ENCODE measurements at regions not wholly inside any gene's neighbourhood (a gene's known extent, or its start where the extent isn't known, plus 50 kb on each side); places are given as distances from the start of the nearest gene placed in this dataset.

DNA sequence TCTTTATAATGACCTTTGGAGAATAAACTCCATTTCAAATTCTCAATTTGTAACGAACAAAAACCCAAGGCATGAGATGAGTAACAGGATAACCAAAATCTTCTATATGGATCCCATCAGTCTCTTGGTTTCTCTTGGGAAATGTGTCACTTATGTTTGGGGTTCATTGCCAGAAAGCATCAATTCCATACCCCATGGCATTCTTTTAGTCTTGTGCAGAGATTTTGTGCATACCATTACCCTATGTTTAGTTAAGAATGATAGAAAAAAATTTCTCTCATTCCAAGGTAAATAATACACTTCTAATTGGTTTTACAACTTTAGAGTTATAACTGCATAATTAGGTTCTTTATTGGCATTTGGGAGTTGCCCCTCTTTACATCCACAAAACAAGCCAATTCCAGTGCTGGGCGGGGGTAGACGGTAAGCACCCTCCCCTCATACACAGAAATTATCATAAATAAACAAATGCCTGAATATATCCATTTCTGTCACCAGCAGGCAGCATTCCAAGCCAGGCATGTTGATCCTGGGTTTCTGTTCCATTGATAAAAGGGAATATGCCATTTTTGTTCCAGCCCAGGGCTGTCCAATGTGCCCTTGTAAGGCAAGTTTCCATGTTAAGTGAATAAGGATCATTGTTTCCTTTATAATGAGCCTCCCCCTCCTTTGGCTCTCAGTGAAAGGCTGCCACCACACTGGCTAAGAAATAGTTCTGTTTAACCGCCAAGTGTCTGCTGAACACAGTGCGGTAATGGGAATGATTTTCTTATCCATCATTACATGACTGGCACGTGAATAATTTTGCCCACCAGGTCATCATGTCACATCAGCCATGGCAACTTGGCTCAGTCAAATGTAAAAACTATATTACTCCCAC is 680.1 kb upstream of the ZEB2 start:
- DNase-seq (ENCODE audit: low read depth in 4 of 4, low spot score in 3 of 4) = no peak

- DNase-seq (ENCODE audit: low read depth in 4 of 4, low spot score in 3 of 4) = peak in 2 of 4 donors; percentile 39 to 40
These were observed 679.1 kb upstream of the ZEB2 start for GRCh38 chr2:145199042-145199441.

DNA sequence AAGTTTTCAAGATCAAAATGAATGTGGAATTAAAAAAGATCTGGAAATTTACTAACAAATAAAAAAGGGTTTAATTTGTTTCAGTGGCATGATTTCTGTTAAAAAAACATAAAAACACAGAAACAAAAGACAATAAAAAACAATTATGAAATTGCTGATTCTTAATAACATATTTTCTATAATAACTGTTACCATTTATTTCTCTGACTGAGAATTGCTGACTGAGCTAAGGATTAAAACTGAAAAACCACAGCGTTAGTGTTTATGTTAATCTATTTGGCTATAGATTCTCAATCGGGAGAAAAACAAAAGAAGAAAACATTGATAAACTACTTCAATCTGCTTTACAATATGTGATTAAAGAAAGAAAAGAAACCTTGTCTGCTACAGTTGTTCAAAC is 678.6 kb upstream of the ZEB2 start:
- DNase-seq (ENCODE audit: low read depth in 4 of 4, low spot score in 3 of 4) = no peak

DNA sequence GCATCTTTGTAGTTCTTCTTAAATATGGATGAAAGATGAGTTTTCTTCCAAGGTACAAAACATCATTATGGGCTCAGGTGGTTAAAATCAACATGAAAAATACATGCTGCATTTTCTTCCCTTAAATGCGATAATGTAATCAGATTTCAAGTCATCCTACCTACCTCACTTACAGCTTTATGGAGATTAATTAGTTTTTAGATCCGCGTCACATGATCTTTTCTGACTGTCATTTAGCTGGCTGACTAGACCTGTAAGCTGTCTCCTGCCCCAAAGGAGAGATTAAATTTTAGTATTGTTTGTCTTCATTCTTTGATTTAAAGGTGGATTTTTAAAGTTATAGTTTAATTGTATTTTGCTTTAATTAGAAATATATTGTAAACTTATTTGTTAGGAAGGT is 678.0 kb upstream of the ZEB2 start:
- no peak for DNase-seq (ENCODE audit: low read depth in 4 of 4, low spot score in 3 of 4)

DNA sequence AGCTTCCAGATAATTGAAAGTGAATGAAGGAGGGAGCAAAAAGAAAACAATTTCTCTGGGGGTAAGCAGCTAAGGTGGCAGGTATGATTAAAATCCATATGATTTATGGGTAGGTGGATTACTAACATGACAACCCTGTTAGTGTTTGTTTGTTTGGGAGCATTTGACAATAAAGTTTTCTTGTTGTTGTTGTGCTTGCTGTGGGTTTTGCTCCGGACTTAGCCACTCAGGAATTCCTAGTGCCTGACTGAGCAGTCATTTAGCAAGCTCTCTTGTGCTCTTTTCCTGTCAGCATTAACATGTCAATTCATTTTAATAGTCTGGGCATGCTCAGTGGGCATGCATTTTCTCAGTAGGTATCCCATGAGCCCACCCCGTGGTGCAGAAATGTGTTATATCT is 674.8 kb upstream of the ZEB2 start:
- DNase-seq (ENCODE audit: low read depth in 4 of 4, low spot score in 3 of 4) = peak in 1 of 4 donors; percentile 12

DNA sequence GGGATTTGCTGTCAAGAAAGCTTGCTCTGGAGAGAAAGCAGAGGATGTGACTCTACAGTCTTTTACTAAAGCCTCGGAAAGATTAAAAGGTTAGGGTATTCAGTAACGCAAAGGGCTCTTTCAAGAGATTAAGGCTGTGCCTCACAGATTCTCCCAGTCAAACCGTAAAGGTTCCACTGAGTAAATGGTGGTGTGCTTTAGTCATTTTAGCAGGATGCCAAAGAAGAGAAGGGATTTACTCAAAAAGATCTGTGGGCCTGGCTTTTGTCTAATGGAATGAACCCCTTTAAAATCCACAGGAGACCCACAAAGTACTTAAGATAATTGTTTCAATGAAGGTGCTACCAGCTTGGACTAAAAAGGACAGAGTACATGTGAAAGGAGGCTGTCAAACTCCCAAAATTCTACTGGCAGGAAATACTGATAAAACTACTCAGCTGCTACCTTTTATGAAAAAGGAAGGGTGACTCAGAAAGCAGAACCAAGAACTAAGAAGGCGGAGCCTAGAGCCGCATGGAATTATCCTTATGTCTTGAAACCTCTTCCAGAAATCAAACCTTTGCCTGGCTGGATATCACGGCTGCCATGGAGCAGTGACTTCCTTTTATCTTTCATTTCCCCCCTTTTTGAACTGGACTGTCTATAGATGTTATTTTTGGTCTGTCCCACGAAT is 670.2 kb upstream of the ZEB2 start:
- no peak for DNase-seq (ENCODE audit: low read depth in 4 of 4, low spot score in 3 of 4)

DNA sequence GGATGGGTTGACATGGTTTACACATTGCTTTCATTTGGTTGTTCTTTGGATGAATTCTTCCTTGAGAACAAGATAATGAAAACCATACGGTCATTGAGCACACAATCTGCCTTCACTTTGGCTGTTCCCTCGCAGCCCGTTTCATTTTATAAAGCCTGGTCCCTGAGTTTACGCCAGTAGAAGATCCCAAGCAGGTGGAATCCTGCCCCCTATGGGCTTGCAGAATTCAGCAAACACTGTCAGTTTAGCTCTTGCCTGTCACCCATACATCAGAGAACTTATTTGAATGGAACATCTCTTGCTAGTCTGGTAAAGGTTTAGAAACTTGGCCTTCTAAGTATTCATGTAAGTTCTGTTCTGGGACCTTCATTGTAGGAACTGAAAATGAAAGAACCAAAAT is 666.4 kb upstream of the ZEB2 start:
- DNase-seq (ENCODE audit: low read depth in 4 of 4, low spot score in 3 of 4) = no peak

GRCh38 chr2:145185696-145186095 is 665.8 kb upstream of the ZEB2 start:
- DNase-seq (ENCODE audit: low read depth in 4 of 4, low spot score in 3 of 4) = no peak

- DNase-seq (ENCODE audit: low read depth in 4 of 4, low spot score in 3 of 4) = no peak
These were observed 665.1 kb upstream of the ZEB2 start for GRCh38 chr2:145184741-145185651.

GRCh38 chr2:145169285-145169684 is 649.4 kb upstream of the ZEB2 start:
- no peak for DNase-seq (ENCODE audit: low read depth in 4 of 4, low spot score in 3 of 4)

- DNase-seq (ENCODE audit: low read depth in 4 of 4, low spot score in 3 of 4) = no peak
These were observed 648.2 kb upstream of the ZEB2 start for GRCh38 chr2:145168091-145168490.

GRCh38 chr2:145166731-145167302 is 646.9 kb upstream of the ZEB2 start:
- DNase-seq (ENCODE audit: low read depth in 4 of 4, low spot score in 3 of 4) = no peak

DNA sequence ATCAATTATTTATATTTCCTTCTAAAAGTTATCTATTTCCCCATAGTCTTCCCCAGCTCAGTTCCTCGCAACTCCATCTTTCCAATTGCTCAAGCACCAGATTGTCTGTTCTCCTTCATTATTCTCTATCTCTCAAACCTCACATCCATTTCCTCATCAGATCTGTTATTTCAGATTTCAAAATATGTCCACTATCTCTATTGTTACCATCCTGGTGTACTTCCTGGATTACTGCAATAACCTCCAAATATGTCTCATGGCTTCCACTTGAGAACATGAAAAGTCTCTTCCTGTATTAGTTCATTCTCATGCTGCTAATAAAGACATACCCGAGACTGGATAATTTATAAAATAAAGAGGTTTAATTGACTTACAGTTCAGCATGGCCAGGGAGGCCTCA is 641.7 kb upstream of the ZEB2 start:
- DNase-seq (ENCODE audit: low read depth in 4 of 4, low spot score in 3 of 4) = no peak

GRCh38 chr2:145160855-145161254 is 640.9 kb upstream of the ZEB2 start:
- DNase-seq (ENCODE audit: low read depth in 4 of 4, low spot score in 3 of 4) = no peak

DNA sequence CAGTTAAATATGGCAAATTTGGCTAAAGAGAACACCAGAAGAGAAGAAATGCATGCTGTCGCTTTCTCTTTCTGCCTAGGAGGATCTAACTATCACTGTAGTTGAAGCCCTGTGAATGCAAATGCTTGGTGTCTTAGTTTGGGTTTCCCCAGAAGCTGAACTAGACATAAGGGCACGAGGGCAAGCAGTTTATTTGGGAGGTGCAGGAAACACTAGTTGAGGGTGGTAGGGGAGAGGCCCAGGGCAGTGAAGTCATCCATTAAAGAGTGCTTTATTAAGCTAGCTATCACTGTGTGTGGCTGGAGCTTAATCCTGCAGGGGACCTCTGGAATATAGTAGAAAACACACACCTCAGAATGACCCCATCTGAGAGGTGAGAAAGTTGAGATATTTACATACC is 639.8 kb upstream of the ZEB2 start:
- no peak for DNase-seq (ENCODE audit: low read depth in 4 of 4, low spot score in 3 of 4)

- peak; percentile 36 to 56 (median 50) for DNase-seq (ENCODE audit: low read depth in 4 of 4, low spot score in 3 of 4)
These were observed 638.0 kb upstream of the ZEB2 start for GRCh38 chr2:145157741-145158591.

DNA sequence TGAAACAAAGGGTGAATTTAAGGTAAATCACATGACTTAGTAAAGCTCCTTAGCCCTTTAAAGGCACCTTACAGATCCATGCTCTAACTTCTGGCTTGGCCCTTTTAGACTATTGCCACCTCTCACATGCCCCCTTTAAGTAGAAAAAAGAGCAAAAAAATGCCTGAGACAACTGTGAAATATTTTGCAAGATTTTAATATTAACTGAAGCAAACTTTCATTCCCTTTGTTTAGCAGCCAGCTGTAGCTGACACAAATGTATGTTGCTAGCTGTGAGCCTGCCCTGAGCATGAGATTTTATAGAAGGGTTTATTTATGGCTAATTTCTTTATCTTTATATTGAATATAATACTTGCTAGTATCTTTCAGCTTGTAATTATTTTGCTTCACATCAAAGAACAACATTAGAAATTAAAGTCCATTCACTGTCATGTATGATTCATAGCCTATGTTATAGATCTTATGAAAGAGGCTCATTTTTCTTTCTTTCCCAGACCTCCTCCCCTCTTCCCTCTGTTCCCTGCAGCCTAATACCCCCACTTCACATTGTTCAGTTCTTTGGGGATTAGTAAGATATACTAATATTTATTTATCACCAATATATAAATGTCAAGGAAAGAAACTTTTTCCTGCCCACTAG is 637.2 kb upstream of the ZEB2 start:
- DNase-seq (ENCODE audit: low read depth in 4 of 4, low spot score in 3 of 4) = peak; percentile 33 to 41 (median 36)

DNA sequence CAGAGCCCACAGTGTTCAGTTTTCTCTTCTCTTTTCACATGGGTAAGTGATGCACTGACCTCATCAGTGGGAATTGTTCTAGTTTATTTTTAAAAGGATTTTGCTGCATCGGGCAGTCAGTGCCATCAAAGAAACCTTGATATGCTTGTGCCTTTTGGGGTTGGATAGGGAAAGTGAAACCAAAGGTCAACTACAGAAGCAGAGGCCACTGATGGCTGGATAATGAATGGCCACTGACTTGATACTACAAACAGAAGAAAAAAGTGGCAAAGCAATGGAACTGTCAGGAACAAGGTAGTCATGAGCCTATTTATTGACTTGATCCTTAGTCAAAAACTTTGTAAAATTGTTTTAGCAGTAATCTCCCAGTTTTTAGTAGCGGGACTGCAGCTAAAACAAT is 636.3 kb upstream of the ZEB2 start:
- DNase-seq (ENCODE audit: low read depth in 4 of 4, low spot score in 3 of 4) = no peak

- DNase-seq (ENCODE audit: low read depth in 4 of 4, low spot score in 3 of 4) = no peak
These were observed 635.3 kb upstream of the ZEB2 start for GRCh38 chr2:145155196-145155595.
